HG03139 (cell line): ENCODE measurements at regions not wholly inside any gene's neighbourhood (a gene's known extent, or its start where the extent isn't known, plus 50 kb on each side); places are given as distances from the start of the nearest gene placed in this dataset.

ENCODE experiments used
- ATAC-seq: cut with Tn5 transposase; IDR thresholded peaks from one replicate; pipeline ENCODE4 v1.9.1; 2021; ENCODE audit not compliant: unreplicated experiment

GRCh38 chr9:28678097-28678496, 1104.8 kb upstream of the C9orf72 start:
- no peak for ATAC-seq

GRCh38 chr9:28688172-28688571, 1114.9 kb upstream of the C9orf72 start:
- ATAC-seq, result no peak

GRCh38 chr9:28692012-28692411, 1118.7 kb upstream of the C9orf72 start:
- no peak for ATAC-seq

GRCh38 chr9:28696960-28697359, 1123.7 kb upstream of the C9orf72 start:
- no peak for ATAC-seq

- ATAC-seq, result no peak
These were observed 1126.4 kb upstream of the C9orf72 start for GRCh38 chr9:28699632-28700031.

GRCh38 chr9:28707616-28708015, 1134.3 kb upstream of the C9orf72 start:
- ATAC-seq, result no peak

GRCh38 chr9:28714188-28714587, 1140.9 kb upstream of the C9orf72 start:
- ATAC-seq, result no peak

- ATAC-seq, result no peak
These were observed 1144.9 kb upstream of the C9orf72 start for GRCh38 chr9:28718226-28718625.

GRCh38 chr9:28720746-28721145, 1147.5 kb upstream of the C9orf72 start:
- ATAC-seq, result no peak

- no peak for ATAC-seq
These were observed 1156.8 kb upstream of the C9orf72 start for GRCh38 chr9:28730111-28730510.

- no peak for ATAC-seq
These were observed 1162.6 kb upstream of the C9orf72 start for GRCh38 chr9:28735738-28736342.

- no peak for ATAC-seq
These were observed 1168.2 kb upstream of the C9orf72 start for GRCh38 chr9:28741459-28741858.

- no peak for ATAC-seq
These were observed 1174.2 kb upstream of the C9orf72 start for GRCh38 chr9:28747351-28747985.

GRCh38 chr9:28750136-28750535, 1176.9 kb upstream of the C9orf72 start:
- no peak for ATAC-seq

GRCh38 chr9:28758341-28758740, 1185.1 kb upstream of the C9orf72 start:
- no peak for ATAC-seq

- no peak for ATAC-seq
These were observed 1185.7 kb upstream of the C9orf72 start for GRCh38 chr9:28758971-28759370.

- ATAC-seq, result no peak
These were observed 1188.9 kb upstream of the C9orf72 start for GRCh38 chr9:28762167-28762566.

- no peak for ATAC-seq
These were observed 1191.3 kb upstream of the C9orf72 start for GRCh38 chr9:28764532-28764931.

GRCh38 chr9:28770226-28770625, 1196.9 kb upstream of the C9orf72 start:
- ATAC-seq, result no peak

GRCh38 chr9:28770827-28771226, 1197.5 kb upstream of the C9orf72 start:
- no peak for ATAC-seq

GRCh38 chr9:28774433-28775235, 1201.4 kb upstream of the C9orf72 start:
- ATAC-seq, result no peak

GRCh38 chr9:28779243-28779642, 1206.0 kb upstream of the C9orf72 start:
- no peak for ATAC-seq
